ENCODE measurements at regions not wholly inside any gene's neighbourhood (a gene's known extent, or its start where the extent isn't known, plus 50 kb on each side); places are given as distances from the start of the nearest gene placed in this dataset.

DNA sequence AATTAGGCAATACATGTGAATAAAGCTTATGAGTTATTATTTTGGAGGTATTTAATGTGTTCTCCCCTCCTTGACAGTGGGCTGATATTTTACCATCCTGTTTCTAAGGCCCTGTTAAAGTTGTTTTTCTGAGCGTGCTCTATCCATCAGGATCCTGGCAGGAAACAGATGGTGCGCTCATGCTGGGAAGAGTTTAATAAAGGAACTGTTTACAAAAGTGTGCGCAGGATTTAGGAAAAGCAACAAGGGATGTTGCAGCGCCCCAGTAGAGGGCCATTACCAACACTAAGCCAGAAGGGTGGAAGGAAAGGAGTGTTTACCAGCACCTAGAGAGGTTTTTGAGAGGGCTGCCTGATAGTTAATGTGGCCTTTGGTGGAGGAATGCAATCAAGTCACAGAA, 374.5 kb downstream of the KCNRG start:
- TF ChIP-seq POLR2A (IDR thresholded peaks at IDR 0.05) (no peak), CTCF (IDR thresholded peaks at IDR 0.05) (no peak)

Data from lower leg skin (tissue), 3 donors.